Prostate gland (tissue), 2 donors: ENCODE measurements at regions not wholly inside any gene's neighbourhood (a gene's known extent, or its start where the extent isn't known, plus 50 kb on each side); places are given as distances from the start of the nearest gene placed in this dataset.

Source experiments
- POLR2AphosphoS5 ChIP-seq: sonication (generic); formaldehyde crosslinking; IDR thresholded peaks from one replicate; pipeline ENCODE4 v1.6.1; 2017; ENCODE audit warnings: antibody characterized with exemption
- TF ChIP-seq, protein P1 (sequence below), 4 experiments: fragments of 200-600 bp in 2 of 4; fragments of 450-650 bp in 2 of 4; sonication (generic) in 2 of 4; IDR thresholded peaks; 1 replicate in 3 of 4; 2 replicates in 1 of 4; pipeline ENCODE4 v1.5.1; 2016 to 2019; ENCODE audit warnings: antibody characterized with exemption in 4 of 4, mild to moderate bottlenecking in 2 of 4, moderate library complexity in 2 of 4

DNA sequence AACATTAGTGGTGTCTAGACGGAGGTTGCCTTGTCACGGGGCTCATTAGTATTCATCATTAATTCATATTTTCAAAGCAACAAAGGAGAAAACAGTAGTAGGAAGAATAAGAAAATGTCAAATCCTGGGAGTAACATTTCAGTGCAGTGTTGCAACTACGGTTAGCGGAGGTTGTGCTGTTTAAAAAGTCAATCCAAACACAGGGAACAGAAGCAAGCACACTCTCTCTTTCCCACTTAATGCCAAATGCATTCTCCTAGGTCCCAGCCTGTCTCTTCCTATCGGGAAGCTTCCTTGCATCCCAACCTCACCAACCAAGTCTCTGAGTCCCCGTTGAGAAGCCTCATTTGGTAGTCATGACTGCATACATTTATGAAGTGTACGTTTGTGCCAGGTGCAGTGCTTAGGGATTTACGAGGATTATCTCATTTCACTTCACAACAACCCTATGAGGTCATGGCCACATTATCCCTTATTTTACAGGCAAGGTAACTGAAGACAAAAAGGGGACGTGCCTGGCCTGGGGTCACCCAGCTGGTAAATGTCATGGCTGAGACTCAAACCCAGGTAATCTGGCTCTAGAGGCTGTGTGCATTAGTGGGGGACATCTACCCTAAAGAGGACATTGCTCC is 283.6 kb upstream of the SALL1 start:
- TF ChIP-seq, protein P1, sequence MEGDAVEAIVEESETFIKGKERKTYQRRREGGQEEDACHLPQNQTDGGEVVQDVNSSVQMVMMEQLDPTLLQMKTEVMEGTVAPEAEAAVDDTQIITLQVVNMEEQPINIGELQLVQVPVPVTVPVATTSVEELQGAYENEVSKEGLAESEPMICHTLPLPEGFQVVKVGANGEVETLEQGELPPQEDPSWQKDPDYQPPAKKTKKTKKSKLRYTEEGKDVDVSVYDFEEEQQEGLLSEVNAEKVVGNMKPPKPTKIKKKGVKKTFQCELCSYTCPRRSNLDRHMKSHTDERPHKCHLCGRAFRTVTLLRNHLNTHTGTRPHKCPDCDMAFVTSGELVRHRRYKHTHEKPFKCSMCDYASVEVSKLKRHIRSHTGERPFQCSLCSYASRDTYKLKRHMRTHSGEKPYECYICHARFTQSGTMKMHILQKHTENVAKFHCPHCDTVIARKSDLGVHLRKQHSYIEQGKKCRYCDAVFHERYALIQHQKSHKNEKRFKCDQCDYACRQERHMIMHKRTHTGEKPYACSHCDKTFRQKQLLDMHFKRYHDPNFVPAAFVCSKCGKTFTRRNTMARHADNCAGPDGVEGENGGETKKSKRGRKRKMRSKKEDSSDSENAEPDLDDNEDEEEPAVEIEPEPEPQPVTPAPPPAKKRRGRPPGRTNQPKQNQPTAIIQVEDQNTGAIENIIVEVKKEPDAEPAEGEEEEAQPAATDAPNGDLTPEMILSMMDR (IDR thresholded peaks at IDR 0.05), result no peak
- no peak for TF ChIP-seq POLR2AphosphoS5
